Skeletal muscle tissue (tissue), 3 donors: ENCODE measurements at regions not wholly inside any gene's neighbourhood (a gene's known extent, or its start where the extent isn't known, plus 50 kb on each side); places are given as distances from the start of the nearest gene placed in this dataset.

ENCODE experiments used
- H3K27ac ChIP-seq: one replicate; pipeline ENCODE4 v1.7.0; 2013; ENCODE audit warnings: mild to moderate bottlenecking, low read depth, low read length, inconsistent platforms
- H3K27me3 ChIP-seq, 3 donors: one replicate each; pipeline ENCODE4 v1.7.0; 2013; ENCODE audit warnings: low read length in 3 of 3; ENCODE audit not compliant: control insufficient read depth in 3 of 3, insufficient read depth in 3 of 3
- H3K36me3 ChIP-seq, 3 donors: one replicate each; pipeline ENCODE4 v1.7.0; 2013; ENCODE audit warnings: low read length in 3 of 3; ENCODE audit not compliant: control insufficient read depth in 3 of 3, insufficient read depth in 3 of 3
- H3K4me1 ChIP-seq, 3 donors: one replicate each; pipeline ENCODE4 v1.7.0; 2013; ENCODE audit warnings: low read length in 3 of 3, mild to moderate bottlenecking in 3 of 3; ENCODE audit not compliant: control insufficient read depth in 3 of 3, insufficient read depth in 3 of 3
- H3K4me3 ChIP-seq, 3 donors: one replicate each; pipeline ENCODE4 v1.7.0; 2013; ENCODE audit warnings: low read length in 3 of 3
- H3K9ac ChIP-seq, 3 donors: one replicate each; pipeline ENCODE4 v1.7.0; 2013; ENCODE audit warnings: low read length in 3 of 3, mild to moderate bottlenecking in 3 of 3, moderate library complexity in 2 of 3, low read depth in 1 of 3
- H3K9me3 ChIP-seq, 3 donors: one replicate each; pipeline ENCODE4 v1.7.0; 2013; ENCODE audit warnings: low read length in 3 of 3; ENCODE audit not compliant: control insufficient read depth in 3 of 3
- donor health status: Osteomylitis.

DNA sequence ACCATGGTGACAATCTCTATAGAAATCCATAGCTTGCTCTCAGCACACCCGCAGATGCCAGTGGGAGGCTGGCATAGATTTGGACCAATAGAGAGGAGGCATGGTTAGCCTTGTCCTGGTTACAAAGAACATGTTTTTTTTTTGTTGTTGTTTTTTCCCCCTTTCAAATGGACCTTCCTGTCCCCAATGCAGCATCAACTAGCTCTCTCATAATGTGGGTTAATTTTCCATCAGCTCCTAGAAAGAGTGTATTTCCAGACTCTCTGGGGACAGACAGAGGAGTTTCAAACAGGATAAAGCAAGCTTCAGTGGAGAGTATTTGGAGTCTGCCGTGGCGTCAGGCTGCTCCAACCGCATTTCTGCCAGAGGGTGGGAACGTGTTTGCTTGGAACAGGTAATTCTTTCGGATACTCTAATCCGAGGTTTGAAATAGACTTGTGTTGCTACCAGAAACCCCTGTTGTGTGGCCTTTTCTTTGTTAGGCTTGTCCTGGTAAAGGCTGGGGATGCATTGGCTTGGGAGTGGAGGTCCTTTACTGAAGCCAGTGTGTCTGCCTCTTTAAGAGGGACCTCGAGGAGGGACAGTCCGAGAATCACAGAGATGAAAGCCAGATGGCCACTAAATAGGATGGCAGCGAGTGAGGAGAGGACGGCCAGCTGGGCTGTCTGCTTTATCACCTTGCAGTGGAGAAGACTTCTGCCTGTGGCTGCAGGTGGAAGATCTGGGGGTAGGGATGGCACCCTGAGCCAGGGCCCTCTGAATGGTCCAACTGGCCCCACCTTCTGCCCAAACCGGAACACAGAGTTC lies 130.5 kb upstream of the CPEB4 start:
- no peak overlapping the region for H3K27ac ChIP-seq
- H3K4me3 ChIP-seq, result no peak overlapping the region
- H3K36me3 ChIP-seq, result no peaks in the 10 kb centered on the region
- peaks cover 54 to 67% (median 65%) of the 10 kb centered on the region in 3 donors for H3K4me1 ChIP-seq
- no peaks in the 10 kb centered on the region for H3K9me3 ChIP-seq
- H3K9ac ChIP-seq, result no peak overlapping the region
- no peaks in the 10 kb centered on the region for H3K27me3 ChIP-seq

DNA sequence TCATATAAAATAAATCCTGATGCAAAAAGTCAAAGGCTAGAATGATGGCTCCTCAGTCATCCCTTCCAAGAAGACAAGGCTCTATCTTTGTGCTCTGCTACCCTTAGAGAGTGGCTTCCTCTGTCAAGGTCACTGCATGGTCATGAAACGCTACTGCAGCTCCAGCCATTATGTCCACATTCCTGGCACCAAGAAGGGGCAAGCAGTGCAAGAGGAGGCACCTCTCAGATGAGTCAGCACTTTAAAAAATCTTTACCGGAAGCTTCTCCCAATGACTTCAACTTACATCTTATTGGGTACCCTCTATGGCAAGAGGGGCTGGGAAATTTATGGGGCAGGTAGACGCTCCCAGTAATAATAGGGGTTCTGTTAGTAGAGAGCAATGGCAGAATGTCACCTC lies 129.5 kb upstream of the CPEB4 start:
- Histone ChIP-seq H3K9ac (no peak overlapping the region), H3K36me3 (no peaks in the 10 kb centered on the region), H3K4me3 (no peak overlapping the region), H3K4me1 (peaks cover 44 to 63% (median 60%) of the 10 kb centered on the region in 3 donors), H3K27me3 (no peaks in the 10 kb centered on the region), H3K27ac (no peak overlapping the region), H3K9me3 (no peaks in the 10 kb centered on the region)

GRCh38 chr5:173759691-173760090 lies 128.5 kb upstream of the CPEB4 start:
- Histone ChIP-seq H3K36me3 (no peaks in the 10 kb centered on the region), H3K9ac (peak overlapping the region in 1 of 3 donors; percentile 27), H3K27me3 (no peaks in the 10 kb centered on the region), H3K4me3 (no peak overlapping the region), H3K4me1 (peaks cover 40 to 65% (median 60%) of the 10 kb centered on the region in 3 donors), H3K9me3 (no peaks in the 10 kb centered on the region), H3K27ac (no peak overlapping the region)

- Histone ChIP-seq H3K36me3 (no peaks in the 10 kb centered on the region), H3K27ac (peak overlapping the region; percentile 2), H3K27me3 (no peaks in the 10 kb centered on the region), H3K9ac (peak overlapping the region in 2 of 3 donors; percentile 30 to 51), H3K4me3 (no peak overlapping the region), H3K9me3 (no peaks in the 10 kb centered on the region), H3K4me1 (peaks cover 37 to 59% (median 55%) of the 10 kb centered on the region in 3 donors)
Observed at GRCh38 chr5:173760461-173761177, 127.5 kb upstream of the CPEB4 start.

GRCh38 chr5:173761178-173761513 lies 127.0 kb upstream of the CPEB4 start:
- Histone ChIP-seq H3K4me3 (no peak overlapping the region), H3K4me1 (peaks cover 41 to 63% (median 59%) of the 10 kb centered on the region in 3 donors), H3K9ac (peak overlapping the region in 1 of 3 donors; percentile 51), H3K27me3 (no peaks in the 10 kb centered on the region), H3K27ac (peak overlapping the region; percentile 2), H3K36me3 (no peaks in the 10 kb centered on the region), H3K9me3 (no peaks in the 10 kb centered on the region)

DNA sequence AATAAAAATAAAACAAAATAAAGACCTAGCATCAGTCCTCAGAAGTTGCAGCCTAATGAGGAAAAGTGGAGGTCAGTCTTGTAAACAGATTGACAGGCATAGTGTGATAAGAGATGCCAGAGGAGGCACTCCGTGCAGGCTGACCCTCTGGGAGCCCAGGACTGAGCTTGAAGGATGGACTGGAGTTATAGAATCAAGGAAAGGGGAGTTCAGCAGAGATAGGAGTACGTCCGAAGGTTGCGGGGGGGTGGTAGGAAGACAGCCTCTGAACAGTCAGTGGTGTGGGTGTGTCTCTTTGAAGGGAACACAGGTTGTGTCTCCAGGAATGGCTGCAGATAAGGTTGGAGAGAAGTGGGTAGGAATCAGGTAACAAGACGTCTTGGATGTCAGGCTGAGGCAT lies 126.1 kb upstream of the CPEB4 start:
- Histone ChIP-seq H3K27ac (no peak overlapping the region), H3K27me3 (no peaks in the 10 kb centered on the region), H3K9me3 (no peaks in the 10 kb centered on the region), H3K9ac (no peak overlapping the region), H3K4me1 (peaks cover 42 to 69% (median 64%) of the 10 kb centered on the region in 3 donors), H3K4me3 (no peak overlapping the region), H3K36me3 (no peaks in the 10 kb centered on the region)

DNA sequence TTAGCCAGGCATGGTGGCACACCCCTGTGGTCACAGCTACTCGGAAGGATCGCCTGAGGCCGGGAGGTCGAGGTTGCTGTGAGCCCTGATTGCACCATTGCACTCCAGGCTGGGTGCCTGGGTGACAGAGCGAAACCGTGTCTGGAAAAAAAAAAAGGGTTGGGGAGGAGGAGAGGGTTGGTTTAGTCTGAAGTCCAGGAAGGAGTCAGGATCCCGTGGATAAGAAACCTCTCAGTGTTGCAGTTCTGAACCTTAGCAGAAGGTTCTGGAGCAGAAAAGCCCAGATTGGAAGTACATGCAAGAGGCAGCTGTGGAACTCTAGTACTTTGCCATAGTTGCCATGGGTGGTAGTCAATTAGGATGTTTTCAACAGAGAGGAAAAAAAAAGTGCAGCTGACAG lies 125.2 kb upstream of the CPEB4 start:
- H3K36me3 ChIP-seq, result no peaks in the 10 kb centered on the region
- H3K27ac ChIP-seq, result no peak overlapping the region
- peaks cover 36 to 70% (median 65%) of the 10 kb centered on the region in 3 donors for H3K4me1 ChIP-seq
- H3K9me3 ChIP-seq, result no peaks in the 10 kb centered on the region
- no peak overlapping the region for H3K4me3 ChIP-seq
- H3K27me3 ChIP-seq, result no peaks in the 10 kb centered on the region
- no peak overlapping the region for H3K9ac ChIP-seq

- Histone ChIP-seq H3K9ac (peak overlapping the region in 1 of 3 donors; percentile 77), H3K27ac (peak overlapping the region; percentile 83), H3K4me1 (peaks cover 39 to 71% (median 66%) of the 10 kb centered on the region in 3 donors), H3K4me3 (no peak overlapping the region), H3K27me3 (no peaks in the 10 kb centered on the region), H3K9me3 (no peaks in the 10 kb centered on the region), H3K36me3 (no peaks in the 10 kb centered on the region)
Observed at GRCh38 chr5:173763410-173763809, 124.7 kb upstream of the CPEB4 start.

DNA sequence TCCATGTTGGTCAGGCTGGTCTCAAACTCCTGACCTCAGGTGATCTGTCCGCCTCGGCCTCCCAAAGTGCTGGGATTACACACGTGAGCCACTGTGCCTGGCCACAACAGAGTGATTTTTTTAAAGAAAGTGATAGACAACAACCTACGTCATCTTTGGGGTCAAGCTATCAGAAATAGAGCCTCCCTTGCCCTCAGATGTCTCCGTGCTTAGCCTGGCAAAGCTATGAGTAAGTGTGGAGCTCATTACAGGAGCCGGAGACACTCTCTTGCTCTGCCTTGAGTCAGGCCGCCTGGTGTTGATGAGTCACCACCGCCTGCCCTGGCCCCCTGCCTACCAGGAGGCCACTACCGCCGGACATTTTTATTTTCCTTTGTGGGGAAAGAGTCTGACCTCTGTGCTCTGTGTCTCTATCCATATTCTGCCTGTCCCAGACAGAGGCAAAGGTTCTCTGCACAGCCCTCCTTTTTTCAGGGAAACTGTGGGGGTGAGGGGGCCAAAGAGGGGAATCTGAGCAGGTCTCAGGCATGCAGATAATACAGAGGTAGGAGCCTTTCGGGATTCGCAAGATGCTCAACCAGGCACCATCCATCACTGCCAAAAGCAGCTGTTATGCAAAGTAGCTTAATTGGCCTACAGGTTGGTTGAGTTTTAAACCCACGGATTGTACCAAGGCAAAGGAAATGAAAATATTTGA lies 123.7 kb upstream of the CPEB4 start:
- peaks cover 32 to 64% (median 63%) of the 10 kb centered on the region in 3 donors for H3K4me1 ChIP-seq
- peak overlapping the region; percentile 83 for H3K27ac ChIP-seq
- no peaks in the 10 kb centered on the region for H3K27me3 ChIP-seq
- H3K9me3 ChIP-seq, result no peaks in the 10 kb centered on the region
- H3K4me3 ChIP-seq, result no peak overlapping the region
- H3K36me3 ChIP-seq, result no peaks in the 10 kb centered on the region
- H3K9ac ChIP-seq, result peak overlapping the region; percentile 24 to 77 (median 34)
